ENCODE measurements at regions not wholly inside any gene's neighbourhood (a gene's known extent, or its start where the extent isn't known, plus 50 kb on each side); places are given as distances from the start of the nearest gene placed in this dataset.

DNA sequence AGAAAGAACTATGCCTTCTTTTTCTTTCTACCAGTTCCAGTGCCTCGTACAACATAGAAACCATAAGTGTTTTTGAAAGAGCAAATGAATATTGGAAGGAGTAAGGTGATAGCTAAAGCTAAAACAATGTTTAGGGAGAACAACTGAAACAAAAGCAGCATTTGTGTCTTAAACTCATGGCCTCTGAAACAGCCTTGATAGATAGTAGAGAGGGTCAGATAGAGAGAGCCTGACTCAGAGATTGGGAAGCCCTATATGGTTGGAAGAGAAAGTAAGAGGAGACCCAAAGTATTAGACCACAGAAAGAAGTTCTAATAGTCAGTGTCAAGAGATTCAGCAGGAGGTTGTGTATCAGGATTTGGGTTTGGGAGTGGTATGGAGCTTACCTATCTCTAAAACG lies 79.6 kb upstream of the IFNG-AS1 start:
- no peaks in the 10 kb centered on the region for H3K27me3 ChIP-seq
- H3K36me3 ChIP-seq: no peaks in the 10 kb centered on the region
- no peak for DNase-seq
- H3K4me3 ChIP-seq: no peak overlapping the region
- TF ChIP-seq EP300 (IDR thresholded peaks at IDR 0.05) (no peak), POLR2A (IDR thresholded peaks at IDR 0.05) (no peak)
- intact Hi-C loops (cut with DNase I): no loop called here
- no peak overlapping the region for H3K27ac ChIP-seq
- no peaks in the 10 kb centered on the region for H3K4me1 ChIP-seq (ENCODE audit: insufficient read depth)
- H3K9me3 ChIP-seq: no peaks in the 10 kb centered on the region
- WGBS, 3 donors: 68 to 88% (median 80%) methylated on average over 2 of the region's 2 CpGs

DNA sequence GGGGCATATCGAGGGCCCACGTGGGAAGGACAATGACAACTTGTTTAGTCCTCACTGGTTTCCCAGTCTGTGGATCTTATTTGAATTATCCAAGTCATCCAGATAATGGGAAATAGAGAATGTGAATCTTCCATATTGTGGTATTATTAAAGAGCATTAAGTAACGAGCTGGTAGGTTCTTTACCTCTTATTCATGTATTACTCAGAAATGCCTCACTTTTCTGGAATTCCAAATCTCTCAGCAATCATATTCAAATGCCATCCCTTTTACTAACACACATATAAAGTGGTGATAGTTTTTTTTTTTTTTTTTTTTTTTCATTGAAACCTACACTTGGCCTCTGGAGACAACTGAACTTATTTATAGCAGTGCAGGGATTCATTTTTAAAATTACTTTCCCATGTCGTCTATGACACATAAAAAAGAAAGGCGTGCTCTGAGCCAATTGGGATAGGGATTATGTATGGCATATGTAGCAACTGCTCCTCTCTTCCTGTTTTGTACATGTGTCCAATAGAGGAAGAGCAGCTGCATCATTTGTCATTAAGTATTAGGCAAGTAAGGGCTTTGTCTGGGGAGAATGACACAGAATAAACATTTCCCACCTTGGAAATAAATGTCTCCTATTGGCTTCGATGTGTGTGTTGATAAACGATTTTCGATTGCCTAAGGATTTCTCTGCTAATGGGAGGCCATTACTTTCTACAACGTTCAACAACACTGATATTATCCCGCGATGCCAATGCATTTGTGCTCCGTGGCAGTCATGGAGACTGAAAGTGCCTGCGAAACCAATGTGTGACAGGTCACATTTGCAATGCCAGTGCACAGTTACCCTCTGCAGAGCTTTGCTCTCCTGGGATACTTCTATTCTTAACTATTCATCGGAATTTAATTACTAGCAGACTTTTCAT lies 78.6 kb upstream of the IFNG-AS1 start:
- Histone ChIP-seq H3K4me3 (no peak overlapping the region), H3K27me3 (no peaks in the 10 kb centered on the region), H3K4me1 (ENCODE audit: insufficient read depth) (no peaks in the 10 kb centered on the region), H3K9me3 (no peaks in the 10 kb centered on the region), H3K36me3 (no peaks in the 10 kb centered on the region), H3K27ac (no peak overlapping the region)
- intact Hi-C loops (cut with DNase I): no loop called here
- TF ChIP-seq POLR2A (IDR thresholded peaks at IDR 0.05): no peak
- TF ChIP-seq, protein P1, sequence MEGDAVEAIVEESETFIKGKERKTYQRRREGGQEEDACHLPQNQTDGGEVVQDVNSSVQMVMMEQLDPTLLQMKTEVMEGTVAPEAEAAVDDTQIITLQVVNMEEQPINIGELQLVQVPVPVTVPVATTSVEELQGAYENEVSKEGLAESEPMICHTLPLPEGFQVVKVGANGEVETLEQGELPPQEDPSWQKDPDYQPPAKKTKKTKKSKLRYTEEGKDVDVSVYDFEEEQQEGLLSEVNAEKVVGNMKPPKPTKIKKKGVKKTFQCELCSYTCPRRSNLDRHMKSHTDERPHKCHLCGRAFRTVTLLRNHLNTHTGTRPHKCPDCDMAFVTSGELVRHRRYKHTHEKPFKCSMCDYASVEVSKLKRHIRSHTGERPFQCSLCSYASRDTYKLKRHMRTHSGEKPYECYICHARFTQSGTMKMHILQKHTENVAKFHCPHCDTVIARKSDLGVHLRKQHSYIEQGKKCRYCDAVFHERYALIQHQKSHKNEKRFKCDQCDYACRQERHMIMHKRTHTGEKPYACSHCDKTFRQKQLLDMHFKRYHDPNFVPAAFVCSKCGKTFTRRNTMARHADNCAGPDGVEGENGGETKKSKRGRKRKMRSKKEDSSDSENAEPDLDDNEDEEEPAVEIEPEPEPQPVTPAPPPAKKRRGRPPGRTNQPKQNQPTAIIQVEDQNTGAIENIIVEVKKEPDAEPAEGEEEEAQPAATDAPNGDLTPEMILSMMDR (IDR thresholded peaks at IDR 0.05): no peak
- TF ChIP-seq EP300 (IDR thresholded peaks at IDR 0.05): no peak
- 72 to 79% (median 78%) methylated on average over 13 to 14 of the region's 14 CpGs for WGBS, 3 donors
- no peak for DNase-seq

DNA sequence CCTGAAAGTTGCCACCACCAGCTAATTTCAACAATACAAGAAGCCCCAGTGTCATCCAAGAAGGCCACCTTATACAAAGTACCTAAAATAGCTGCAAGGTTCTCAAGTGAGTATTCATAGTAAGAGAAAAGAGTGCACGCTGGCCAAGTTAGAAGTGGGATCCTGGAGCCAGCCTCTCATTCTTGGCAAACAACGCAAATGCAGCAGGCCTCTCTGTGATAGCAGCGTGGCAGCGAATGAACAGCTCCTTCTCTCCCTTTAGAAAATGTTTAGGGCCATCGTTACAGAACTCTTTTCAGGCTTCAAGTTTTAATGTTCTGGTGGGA lies 78.0 kb upstream of the IFNG-AS1 start:
- Histone ChIP-seq H3K4me1 (ENCODE audit: insufficient read depth) (no peaks in the 10 kb centered on the region), H3K27me3 (no peaks in the 10 kb centered on the region), H3K9me3 (no peaks in the 10 kb centered on the region), H3K4me3 (no peak overlapping the region), H3K36me3 (no peaks in the 10 kb centered on the region), H3K27ac (no peak overlapping the region)
- DNase-seq: no peak
- TF ChIP-seq EP300 (IDR thresholded peaks at IDR 0.05): no peak
- TF ChIP-seq, protein P1 (IDR thresholded peaks at IDR 0.05): no peak
- TF ChIP-seq POLR2A (IDR thresholded peaks at IDR 0.05): no peak
- 18 to 27% (median 27%) methylated on average over 5 of the region's 5 CpGs for WGBS, 3 donors
- intact Hi-C loops (cut with DNase I): no loop called here

DNA sequence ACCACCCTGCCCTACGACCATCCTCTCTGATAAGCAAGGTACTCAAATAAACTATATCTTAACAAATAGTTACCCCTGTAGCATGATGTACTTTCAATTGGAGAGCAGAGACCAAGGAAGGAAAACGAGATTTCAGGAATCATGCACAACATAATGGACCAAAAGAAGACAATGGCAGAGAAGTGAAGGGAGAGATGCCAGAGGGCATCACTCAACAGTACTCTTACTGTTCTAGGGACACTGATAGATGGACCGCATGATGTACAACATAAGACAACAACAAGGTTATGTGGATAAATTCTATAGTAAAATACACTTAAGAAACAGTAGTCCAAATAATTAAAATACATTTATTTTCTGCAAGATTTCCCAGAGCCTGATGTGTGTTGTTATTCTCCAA lies 77.5 kb upstream of the IFNG-AS1 start:
- H3K27ac ChIP-seq: no peak overlapping the region
- intact Hi-C loops (cut with DNase I): no loop called here
- no peak for TF ChIP-seq POLR2A (IDR thresholded peaks at IDR 0.05)
- TF ChIP-seq EP300 (IDR thresholded peaks at IDR 0.05): no peak
- TF ChIP-seq, protein P1 (IDR thresholded peaks at IDR 0.05): no peak
- no peak overlapping the region for H3K4me3 ChIP-seq
- WGBS, 3 donors: 64 to 74% (median 69%) methylated on average over 3 of the region's 3 CpGs
- H3K4me1 ChIP-seq (ENCODE audit: insufficient read depth): no peaks in the 10 kb centered on the region
- no peaks in the 10 kb centered on the region for H3K36me3 ChIP-seq
- no peaks in the 10 kb centered on the region for H3K9me3 ChIP-seq
- H3K27me3 ChIP-seq: no peaks in the 10 kb centered on the region
- DNase-seq: no peak

DNA sequence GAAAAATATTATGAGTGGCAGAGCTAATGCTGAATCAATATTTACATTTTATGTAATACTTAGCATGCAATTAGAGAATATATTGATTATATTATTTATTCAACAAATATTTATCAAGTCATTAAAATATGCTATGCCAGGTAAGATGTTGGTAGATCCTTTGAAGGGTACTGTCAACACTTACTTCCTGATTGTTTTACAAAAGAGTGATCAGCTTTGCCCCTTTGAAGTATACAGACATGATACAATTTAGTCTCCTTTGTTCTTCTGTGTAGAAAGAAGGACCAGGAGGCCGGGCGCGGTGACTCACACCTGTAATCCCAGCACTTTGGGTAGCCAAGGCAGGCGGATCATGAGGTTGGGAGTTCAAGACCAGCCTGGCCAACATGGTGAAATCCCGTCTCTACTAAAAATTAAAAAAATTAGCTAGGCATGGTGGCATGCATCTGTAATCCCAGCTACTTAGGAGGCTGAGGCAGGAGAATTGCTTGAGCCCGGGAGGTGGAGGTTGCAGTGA lies 73.9 kb upstream of the IFNG-AS1 start:
- Histone ChIP-seq H3K9me3 (no peaks in the 10 kb centered on the region), H3K36me3 (no peaks in the 10 kb centered on the region), H3K4me3 (no peak overlapping the region), H3K27ac (no peak overlapping the region), H3K27me3 (no peaks in the 10 kb centered on the region), H3K4me1 (ENCODE audit: insufficient read depth) (no peaks in the 10 kb centered on the region)
- intact Hi-C loops (cut with DNase I): no loop called here
- DNase-seq: no peak
- TF ChIP-seq EP300 (IDR thresholded peaks at IDR 0.05): no peak
- TF ChIP-seq, protein P1 (IDR thresholded peaks at IDR 0.05): no peak
- TF ChIP-seq POLR2A (IDR thresholded peaks at IDR 0.05): no peak
- WGBS, 3 donors: 84 to 94% (median 88%) methylated on average over 6 of the region's 6 CpGs

Measured in ovary (tissue), 7 donors.